Loucy (cell line): ENCODE measurements at regions not wholly inside any gene's neighbourhood (a gene's known extent, or its start where the extent isn't known, plus 50 kb on each side); places are given as distances from the start of the nearest gene placed in this dataset.

Experiments
- H2AFZ ChIP-seq: fragments of 200-600 bp; sonication (generic); 2 replicates; pipeline ENCODE4 v1.6.0; 2016; ENCODE audit warnings: antibody characterized with exemption, mild to moderate bottlenecking, low read length, moderate library complexity
- H3F3A ChIP-seq: fragments of 200-600 bp; 2 replicates; pipeline ENCODE4 v1.6.0; 2016; ENCODE audit warnings: antibody characterized with exemption, low read depth, mild to moderate bottlenecking
- H3K27me3 ChIP-seq: fragments of 200-600 bp; sonication (generic); 2 replicates; pipeline ENCODE4 v1.6.1; 2014; ENCODE audit warnings: low read length, mild to moderate bottlenecking; ENCODE audit not compliant: insufficient read depth, poor library complexity, severe bottlenecking
- H3K36me3 ChIP-seq: fragments of 200-600 bp; sonication (generic); 2 replicates; pipeline ENCODE4 v1.6.1; 2016; ENCODE audit warnings: low read length; ENCODE audit not compliant: insufficient read depth
- H3K4me1 ChIP-seq: fragments of 200-600 bp; sonication (generic); 2 replicates; pipeline ENCODE4 v1.5.1; 2014; ENCODE audit warnings: low read length, mild to moderate bottlenecking; ENCODE audit not compliant: insufficient read depth, poor library complexity, severe bottlenecking
- H3K4me2 ChIP-seq: fragments of 200-600 bp; sonication (generic); 2 replicates; pipeline ENCODE4 v1.6.0; 2014; ENCODE audit warnings: antibody characterized with exemption, low read length, low read depth, mild to moderate bottlenecking; ENCODE audit not compliant: poor library complexity, severe bottlenecking
- H3K4me3 ChIP-seq: fragments of 200-600 bp; sonication (generic); 2 replicates; pipeline ENCODE4 v1.5.1; 2014; ENCODE audit warnings: low read length, mild to moderate bottlenecking, mixed read lengths; ENCODE audit not compliant: poor library complexity, severe bottlenecking
- H3K79me2 ChIP-seq: fragments of 200-600 bp; sonication (generic); 2 replicates; pipeline ENCODE4 v1.6.1; 2014; ENCODE audit warnings: low read length; ENCODE audit not compliant: insufficient read depth
- H3K9ac ChIP-seq: fragments of 200-600 bp; sonication (generic); 2 replicates; pipeline ENCODE4 v1.6.0; 2014; ENCODE audit warnings: mild to moderate bottlenecking, low read depth, low read length, moderate library complexity; ENCODE audit not compliant: poor library complexity, severe bottlenecking
- H3K9me2 ChIP-seq: fragments of 200-600 bp; sonication (generic); replicated peaks from 2 replicates; pipeline ENCODE4 v1.6.1; 2016; ENCODE audit warnings: low read depth, low read length, mixed read lengths
- H3K9me3 ChIP-seq: fragments of 200-600 bp; sonication (generic); 2 replicates; pipeline ENCODE4 v1.6.1; 2014; ENCODE audit warnings: mild to moderate bottlenecking, antibody characterized with exemption, low read length, low read depth; ENCODE audit not compliant: insufficient read depth
- H4K20me1 ChIP-seq: fragments of 200-600 bp; sonication (generic); 2 replicates; pipeline ENCODE4 v1.6.0; 2014; ENCODE audit warnings: antibody characterized with exemption, low read length, mild to moderate bottlenecking; ENCODE audit not compliant: insufficient read depth, poor library complexity, severe bottlenecking
- CTCF ChIP-seq: fragments of 200-600 bp; sonication (generic); conservative IDR thresholded peaks from 2 replicates; pipeline ENCODE4 v1.5.1; 2014; ENCODE audit warnings: mild to moderate bottlenecking, antibody characterized with exemption, low read length
- EZH2phosphoT487 ChIP-seq: fragments of 200-600 bp; IDR thresholded peaks from 2 replicates; pipeline ENCODE4 v1.6.1; 2018; ENCODE audit warnings: antibody characterized with exemption, mild to moderate bottlenecking, moderate library complexity, borderline replicate concordance

- H3F3A ChIP-seq: no peaks in the 10 kb centered on the region
- H2AFZ ChIP-seq: no peak overlapping the region
- H4K20me1 ChIP-seq: no peaks in the 10 kb centered on the region
- H3K4me3 ChIP-seq: no peak overlapping the region
- H3K4me1 ChIP-seq: no peaks in the 10 kb centered on the region
- H3K9me2 ChIP-seq: no peaks in the 10 kb centered on the region
- H3K36me3 ChIP-seq: no peaks in the 10 kb centered on the region
- H3K79me2 ChIP-seq: no peaks in the 10 kb centered on the region
- H3K4me2 ChIP-seq: no peak overlapping the region
- no peaks in the 10 kb centered on the region for H3K27me3 ChIP-seq
- H3K9me3 ChIP-seq: no peaks in the 10 kb centered on the region
- H3K9ac ChIP-seq: no peak overlapping the region
- no peak for TF ChIP-seq EZH2phosphoT487
- TF ChIP-seq CTCF: no peak
Measured at GRCh38 chr1:170290276-170290675, 144.5 kb downstream of the NTMT2 start.

GRCh38 chr1:170290991-170291390 is 145.2 kb downstream of the NTMT2 start:
- no peak for TF ChIP-seq CTCF
- no peak for TF ChIP-seq EZH2phosphoT487
- Histone ChIP-seq H3K9ac (no peak overlapping the region), H3K36me3 (no peaks in the 10 kb centered on the region)

GRCh38 chr1:170291516-170291915 is 145.8 kb downstream of the NTMT2 start:
- Histone ChIP-seq H3K27me3 (no peaks in the 10 kb centered on the region), H3K4me1 (no peaks in the 10 kb centered on the region)
- TF ChIP-seq EZH2phosphoT487: no peak
- TF ChIP-seq CTCF: no peak

More at GRCh38 chr1:170290991-170291390, 145.2 kb downstream of the NTMT2 start:
- no peaks in the 10 kb centered on the region for H3K79me2 ChIP-seq
- no peaks in the 10 kb centered on the region for H4K20me1 ChIP-seq
- H3F3A ChIP-seq: no peaks in the 10 kb centered on the region
- H3K4me2 ChIP-seq: no peak overlapping the region
- no peaks in the 10 kb centered on the region for H3K9me3 ChIP-seq
- no peaks in the 10 kb centered on the region for H3K9me2 ChIP-seq
- no peaks in the 10 kb centered on the region for H3K27me3 ChIP-seq
- no peak overlapping the region for H2AFZ ChIP-seq
- H3K4me1 ChIP-seq: no peaks in the 10 kb centered on the region
- H3K4me3 ChIP-seq: no peak overlapping the region

More at GRCh38 chr1:170291516-170291915, 145.8 kb downstream of the NTMT2 start:
- no peak overlapping the region for H3K4me2 ChIP-seq
- H3K9me2 ChIP-seq: no peaks in the 10 kb centered on the region
- no peaks in the 10 kb centered on the region for H3K9me3 ChIP-seq
- H3F3A ChIP-seq: no peaks in the 10 kb centered on the region
- no peaks in the 10 kb centered on the region for H3K36me3 ChIP-seq
- no peak overlapping the region for H3K4me3 ChIP-seq
- no peak overlapping the region for H2AFZ ChIP-seq
- H3K79me2 ChIP-seq: no peaks in the 10 kb centered on the region
- no peak overlapping the region for H3K9ac ChIP-seq
- H4K20me1 ChIP-seq: no peaks in the 10 kb centered on the region
